ENCODE measurements at regions not wholly inside any gene's neighbourhood (a gene's known extent, or its start where the extent isn't known, plus 50 kb on each side); places are given as distances from the start of the nearest gene placed in this dataset.

DNA sequence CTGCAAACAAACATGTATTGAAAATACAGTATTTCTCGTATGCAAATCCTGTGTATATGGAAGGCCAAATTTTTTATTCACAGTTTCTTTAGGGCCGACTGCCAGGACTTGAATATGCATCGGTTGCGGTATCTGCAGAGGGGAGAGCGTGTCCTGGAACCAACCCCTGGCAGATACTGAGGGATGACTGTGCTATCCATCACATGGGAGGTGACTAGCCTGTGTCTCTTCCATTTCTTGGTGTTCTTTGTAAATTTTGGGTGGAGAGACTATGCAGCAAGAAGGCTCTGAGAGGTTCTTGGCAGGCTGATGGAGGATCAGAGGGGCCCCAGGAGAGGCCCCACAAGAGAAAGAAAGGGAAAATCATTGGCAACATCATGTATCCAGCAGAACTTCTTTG, 384.3 kb downstream of the YTHDC2 start:
- TF ChIP-seq ESRRG (CRISPR knock-in tag; IDR thresholded peaks at IDR 0.05), result no peak
- TF ChIP-seq POU6F1 (CRISPR knock-in tag; IDR thresholded peaks at IDR 0.05; ENCODE audit: borderline replicate concordance, low read depth), result no peak
- TF ChIP-seq PATZ1 (CRISPR knock-in tag; IDR thresholded peaks at IDR 0.05; ENCODE audit: borderline replicate concordance), result no peak
- TF ChIP-seq, protein P1, sequence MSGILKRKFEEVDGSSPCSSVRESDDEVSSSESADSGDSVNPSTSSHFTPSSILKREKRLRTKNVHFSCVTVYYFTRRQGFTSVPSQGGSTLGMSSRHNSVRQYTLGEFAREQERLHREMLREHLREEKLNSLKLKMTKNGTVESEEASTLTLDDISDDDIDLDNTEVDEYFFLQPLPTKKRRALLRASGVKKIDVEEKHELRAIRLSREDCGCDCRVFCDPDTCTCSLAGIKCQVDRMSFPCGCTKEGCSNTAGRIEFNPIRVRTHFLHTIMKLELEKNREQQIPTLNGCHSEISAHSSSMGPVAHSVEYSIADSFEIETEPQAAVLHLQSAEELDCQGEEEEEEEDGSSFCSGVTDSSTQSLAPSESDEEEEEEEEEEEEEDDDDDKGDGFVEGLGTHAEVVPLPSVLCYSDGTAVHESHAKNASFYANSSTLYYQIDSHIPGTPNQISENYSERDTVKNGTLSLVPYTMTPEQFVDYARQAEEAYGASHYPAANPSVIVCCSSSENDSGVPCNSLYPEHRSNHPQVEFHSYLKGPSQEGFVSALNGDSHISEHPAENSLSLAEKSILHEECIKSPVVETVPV (CRISPR knock-in tag; IDR thresholded peaks at IDR 0.05), result no peak
- TF ChIP-seq TCF4 (CRISPR knock-in tag; IDR thresholded peaks at IDR 0.05; ENCODE audit: borderline replicate concordance), result no peak
- no peak for TF ChIP-seq ISL1 (CRISPR knock-in tag; IDR thresholded peaks at IDR 0.05)
- TF ChIP-seq RARB (CRISPR knock-in tag; IDR thresholded peaks at IDR 0.05), result no peak
- no peak for ATAC-seq

DNA sequence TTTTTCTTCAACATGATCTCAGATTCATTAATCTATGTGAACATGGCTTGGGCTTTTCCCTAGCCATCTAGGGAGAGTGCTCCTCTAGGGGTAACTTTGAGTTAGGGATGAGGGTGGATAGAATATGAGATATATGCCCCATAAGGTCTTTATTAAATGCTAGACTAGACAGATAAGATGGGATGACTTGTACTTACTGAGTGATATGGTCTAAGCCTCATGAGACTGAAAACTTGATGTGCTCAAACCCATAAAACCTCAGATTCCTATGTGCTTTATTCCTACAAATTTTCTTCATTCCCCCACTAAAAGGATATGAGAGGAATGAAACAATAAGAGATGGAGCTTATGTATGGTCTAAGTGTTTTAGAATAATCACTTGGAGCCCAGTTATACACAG, 386.6 kb downstream of the YTHDC2 start:
- TF ChIP-seq SNAI2 (CRISPR knock-in tag; IDR thresholded peaks at IDR 0.05), result no peak
- no peak for TF ChIP-seq CREB5 (CRISPR knock-in tag; IDR thresholded peaks at IDR 0.05; ENCODE audit: low read depth)
- no peak for TF ChIP-seq PATZ1 (CRISPR knock-in tag; IDR thresholded peaks at IDR 0.05; ENCODE audit: borderline replicate concordance)
- no peak for TF ChIP-seq OSR1 (CRISPR knock-in tag; IDR thresholded peaks at IDR 0.05)
- TF ChIP-seq, protein P1 (CRISPR knock-in tag; IDR thresholded peaks at IDR 0.05), result no peak
- TF ChIP-seq TCF4 (CRISPR knock-in tag; IDR thresholded peaks at IDR 0.05; ENCODE audit: borderline replicate concordance), result no peak
- no peak for TF ChIP-seq ZC3H10 (CRISPR knock-in tag; IDR thresholded peaks at IDR 0.05)
- no peak for TF ChIP-seq ISL1 (CRISPR knock-in tag; IDR thresholded peaks at IDR 0.05)
- no peak for TF ChIP-seq ZFP30 (CRISPR knock-in tag; IDR thresholded peaks at IDR 0.05)
- TF ChIP-seq ZFP3 (CRISPR knock-in tag; IDR thresholded peaks at IDR 0.05), result no peak
- no peak for TF ChIP-seq CSDC2 (CRISPR knock-in tag; IDR thresholded peaks at IDR 0.05)
- no peak for TF ChIP-seq ESRRG (CRISPR knock-in tag; IDR thresholded peaks at IDR 0.05)
- TF ChIP-seq ARNTL (CRISPR knock-in tag; IDR thresholded peaks at IDR 0.05; ENCODE audit: borderline replicate concordance, low read depth), result no peak
- TF ChIP-seq ZNF70 (CRISPR knock-in tag; IDR thresholded peaks at IDR 0.05), result no peak
- ATAC-seq, result no peak

- ATAC-seq, result no peak
- no peak for TF ChIP-seq ZNF8 (CRISPR knock-in tag; IDR thresholded peaks at IDR 0.05)
- no peak for TF ChIP-seq OSR1 (CRISPR knock-in tag; IDR thresholded peaks at IDR 0.05)
- TF ChIP-seq, protein P1 (CRISPR knock-in tag; IDR thresholded peaks at IDR 0.05), result no peak
- TF ChIP-seq GLIS3 (CRISPR knock-in tag; IDR thresholded peaks at IDR 0.05), result no peak
- TF ChIP-seq ISL1 (CRISPR knock-in tag; IDR thresholded peaks at IDR 0.05), result no peak
- TF ChIP-seq TSHZ2 (CRISPR knock-in tag; IDR thresholded peaks at IDR 0.05), result no peak
- no peak for TF ChIP-seq ARNTL (CRISPR knock-in tag; IDR thresholded peaks at IDR 0.05; ENCODE audit: borderline replicate concordance, low read depth)
- TF ChIP-seq ZFP3 (CRISPR knock-in tag; IDR thresholded peaks at IDR 0.05), result no peak
- no peak for TF ChIP-seq CREB5 (CRISPR knock-in tag; IDR thresholded peaks at IDR 0.05; ENCODE audit: low read depth)
These were observed 387.3 kb downstream of the YTHDC2 start for GRCh38 chr5:113900816-113901215.

Measured in SK-N-SH treated with all-trans-retinoic acid at 6 μM for 48 hours (cell line).